ENCODE measurements at regions not wholly inside any gene's neighbourhood (a gene's known extent, or its start where the extent isn't known, plus 50 kb on each side); places are given as distances from the start of the nearest gene placed in this dataset.

DNA sequence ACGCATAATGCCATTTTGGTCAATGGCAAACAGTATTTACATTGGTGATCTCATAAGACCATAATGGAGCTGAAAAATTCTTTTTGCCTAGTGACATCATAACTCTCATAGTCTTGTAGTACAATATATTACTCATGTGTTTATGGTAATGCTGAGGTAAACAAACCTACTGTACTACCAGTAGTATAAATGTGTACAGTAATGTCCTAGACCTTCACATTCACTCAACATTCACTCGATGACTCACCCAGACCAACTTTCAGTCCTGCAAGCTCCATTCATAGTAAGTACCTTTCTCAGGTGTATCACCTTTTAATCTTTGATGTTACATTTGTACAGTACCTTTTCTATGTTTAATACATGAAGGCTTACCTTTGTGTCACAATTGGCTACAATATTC is 558.2 kb upstream of the PIK3C3 start:
- TF ChIP-seq, protein P1, sequence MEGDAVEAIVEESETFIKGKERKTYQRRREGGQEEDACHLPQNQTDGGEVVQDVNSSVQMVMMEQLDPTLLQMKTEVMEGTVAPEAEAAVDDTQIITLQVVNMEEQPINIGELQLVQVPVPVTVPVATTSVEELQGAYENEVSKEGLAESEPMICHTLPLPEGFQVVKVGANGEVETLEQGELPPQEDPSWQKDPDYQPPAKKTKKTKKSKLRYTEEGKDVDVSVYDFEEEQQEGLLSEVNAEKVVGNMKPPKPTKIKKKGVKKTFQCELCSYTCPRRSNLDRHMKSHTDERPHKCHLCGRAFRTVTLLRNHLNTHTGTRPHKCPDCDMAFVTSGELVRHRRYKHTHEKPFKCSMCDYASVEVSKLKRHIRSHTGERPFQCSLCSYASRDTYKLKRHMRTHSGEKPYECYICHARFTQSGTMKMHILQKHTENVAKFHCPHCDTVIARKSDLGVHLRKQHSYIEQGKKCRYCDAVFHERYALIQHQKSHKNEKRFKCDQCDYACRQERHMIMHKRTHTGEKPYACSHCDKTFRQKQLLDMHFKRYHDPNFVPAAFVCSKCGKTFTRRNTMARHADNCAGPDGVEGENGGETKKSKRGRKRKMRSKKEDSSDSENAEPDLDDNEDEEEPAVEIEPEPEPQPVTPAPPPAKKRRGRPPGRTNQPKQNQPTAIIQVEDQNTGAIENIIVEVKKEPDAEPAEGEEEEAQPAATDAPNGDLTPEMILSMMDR (IDR thresholded peaks at IDR 0.05 in 8 of 11, conservative IDR thresholded peaks at IDR 0.05 in 3 of 11) = no peak
- no peak for TF ChIP-seq POLR2A (IDR thresholded peaks at IDR 0.05)
- TF ChIP-seq POLR2AphosphoS5 (IDR thresholded peaks at IDR 0.05) = no peak
